Endothelial cell of hepatic sinusoid (primary cell): ENCODE measurements at regions not wholly inside any gene's neighbourhood (a gene's known extent, or its start where the extent isn't known, plus 50 kb on each side); places are given as distances from the start of the nearest gene placed in this dataset.
"Not testable (repeated sequence)": the region's sequence is repeated elsewhere in the genome, so short reads cannot be mapped to it uniquely, and the experiment has no call there.

Experiments
- in situ Hi-C: cut with HindIII; loops from 2 replicates; pipeline ENCODE4 v1.10.0; 2017; ENCODE audit warnings: low sequenced_read_pairs

- in situ Hi-C loops: no loop called here
Measured at GRCh38 chr12:105522166-105522825, 191.8 kb downstream of the C12orf75 start.

GRCh38 chr12:105523164-105524057, 192.9 kb downstream of the C12orf75 start:
- in situ Hi-C loops: no loop called here

- in situ Hi-C loops: no loop called here
Measured at GRCh38 chr12:105524961-105525360, 194.5 kb downstream of the C12orf75 start.

GRCh38 chr12:105534068-105534467, 203.6 kb downstream of the C12orf75 start:
- in situ Hi-C loops: no loop called here

- in situ Hi-C loops: not testable (repeated sequence)
Measured at GRCh38 chr12:105535033-105535432, 204.5 kb downstream of the C12orf75 start.

- in situ Hi-C loops: no loop called here
Measured at GRCh38 chr12:105538880-105539279, 208.4 kb downstream of the C12orf75 start.

- in situ Hi-C loops: no loop called here
Measured at GRCh38 chr12:105539735-105540134, 209.2 kb downstream of the C12orf75 start.

- in situ Hi-C loops: no loop called here
Measured at GRCh38 chr12:105547786-105548185, 217.3 kb downstream of the C12orf75 start.

- in situ Hi-C loops: no loop called here
Measured at GRCh38 chr12:105548626-105549025, 218.1 kb downstream of the C12orf75 start.

- in situ Hi-C loops: no loop called here
Measured at GRCh38 chr12:105552056-105552455, 221.6 kb downstream of the C12orf75 start.

GRCh38 chr12:105554223-105554678, 223.8 kb downstream of the C12orf75 start:
- in situ Hi-C loops: no loop called here

- in situ Hi-C loops: no loop called here
Measured at GRCh38 chr12:105554856-105555255, 224.4 kb downstream of the C12orf75 start.

GRCh38 chr12:105555556-105556295, 225.2 kb downstream of the C12orf75 start:
- in situ Hi-C loops: no loop called here

GRCh38 chr12:105559310-105559709, 228.8 kb downstream of the C12orf75 start:
- in situ Hi-C loops: no loop called here

- in situ Hi-C loops: no loop called here
Measured at GRCh38 chr12:105561546-105562198, 231.2 kb downstream of the C12orf75 start.

GRCh38 chr12:105562199-105562971, 231.9 kb downstream of the C12orf75 start:
- in situ Hi-C loops: no loop called here

- in situ Hi-C loops: no loop called here
Measured at GRCh38 chr12:105567061-105567460, 236.6 kb downstream of the C12orf75 start.

- in situ Hi-C loops: no loop called here
Measured at GRCh38 chr12:105569886-105570285, 239.4 kb downstream of the C12orf75 start.

GRCh38 chr12:105570944-105571343, 240.5 kb downstream of the C12orf75 start:
- in situ Hi-C loops: no loop called here

- in situ Hi-C loops: no loop called here
Measured at GRCh38 chr12:105573574-105573973, 243.1 kb downstream of the C12orf75 start.
